HG02759 (cell line): ENCODE measurements at regions not wholly inside any gene's neighbourhood (a gene's known extent, or its start where the extent isn't known, plus 50 kb on each side); places are given as distances from the start of the nearest gene placed in this dataset.
"Not testable (repeated sequence)": the region's sequence is repeated elsewhere in the genome, so short reads cannot be mapped to it uniquely, and the experiment has no call there.

Source experiments
- ATAC-seq: cut with Tn5 transposase; IDR thresholded peaks from one replicate; pipeline ENCODE4 v1.9.1; 2021; ENCODE audit warnings: mild to moderate bottlenecking, moderate library complexity; ENCODE audit not compliant: unreplicated experiment

GRCh38 chr6:113015249-113015648 is 668.1 kb downstream of the RFPL4B start:
- ATAC-seq = no peak

- no peak for ATAC-seq
Measured at GRCh38 chr6:113017353-113017752, 670.2 kb downstream of the RFPL4B start.

GRCh38 chr6:113018351-113019151 is 671.4 kb downstream of the RFPL4B start:
- ATAC-seq = no peak

- no peak for ATAC-seq
Measured at GRCh38 chr6:113019176-113019575, 672.0 kb downstream of the RFPL4B start.

GRCh38 chr6:113027780-113028179 is 680.6 kb downstream of the RFPL4B start:
- no peak for ATAC-seq

- not testable (repeated sequence) for ATAC-seq
Measured at GRCh38 chr6:113029161-113029560, 682.0 kb downstream of the RFPL4B start.

- ATAC-seq = no peak
Measured at GRCh38 chr6:113031591-113032238, 684.6 kb downstream of the RFPL4B start.

GRCh38 chr6:113039005-113039404 is 691.9 kb downstream of the RFPL4B start:
- ATAC-seq = no peak

- no peak for ATAC-seq
Measured at GRCh38 chr6:113047148-113047547, 700.0 kb downstream of the RFPL4B start.

GRCh38 chr6:113047932-113048331 is 700.8 kb downstream of the RFPL4B start:
- no peak for ATAC-seq

- no peak for ATAC-seq
Measured at GRCh38 chr6:113048741-113049140, 701.6 kb downstream of the RFPL4B start.

- ATAC-seq = no peak
Measured at GRCh38 chr6:113049190-113049589, 702.1 kb downstream of the RFPL4B start.

- ATAC-seq = no peak
Measured at GRCh38 chr6:113050010-113050858, 703.1 kb downstream of the RFPL4B start.

GRCh38 chr6:113050979-113051378 is 703.8 kb downstream of the RFPL4B start:
- ATAC-seq = no peak

- ATAC-seq = no peak
Measured at GRCh38 chr6:113052506-113052905, 705.4 kb downstream of the RFPL4B start.

GRCh38 chr6:113055061-113055460 is 707.9 kb downstream of the RFPL4B start:
- ATAC-seq = no peak

- no peak for ATAC-seq
Measured at GRCh38 chr6:113055998-113056397, 708.9 kb downstream of the RFPL4B start.

GRCh38 chr6:113057567-113058053 is 710.5 kb downstream of the RFPL4B start:
- ATAC-seq = no peak

GRCh38 chr6:113060664-113061063 is 713.5 kb downstream of the RFPL4B start:
- no peak for ATAC-seq

- ATAC-seq = no peak
Measured at GRCh38 chr6:113065611-113066010, 718.5 kb downstream of the RFPL4B start.

GRCh38 chr6:113067612-113068275 is 720.6 kb downstream of the RFPL4B start:
- no peak for ATAC-seq
